Activated B cell treated with CpG ODN at 0.5 μM for 24 hours (primary cell): ENCODE measurements at regions not wholly inside any gene's neighbourhood (a gene's known extent, or its start where the extent isn't known, plus 50 kb on each side); places are given as distances from the start of the nearest gene placed in this dataset.

Experiments used
- ATAC-seq: fragments of 200-7000 bp; cut with Tn5 transposase; one replicate; pipeline ENCODE4 v1.10.0; 2021; ENCODE audit warnings: low read depth, mild to moderate bottlenecking, moderate library complexity
- CTCF ChIA-PET: fragments of 350-600 bp; sonication (Branson Sonifier 250); formaldehyde crosslinking; loops from one replicate; lab custom pipeline; 2021; ENCODE audit warnings: antibody characterized with exemption; lab: Charles Lee
- POLR2A ChIA-PET: fragments of 350-600 bp; sonication (Branson Sonifier 250); formaldehyde crosslinking; loops from one replicate; lab custom pipeline; 2021; ENCODE audit warnings: antibody characterized with exemption; lab: Charles Lee
- DNase-seq: peaks from one replicate; pipeline ENCODE4 v3.0.0; 2022
- H3K27ac Mint-ChIP-seq: one replicate; pipeline ENCODE4 v1.8.0; 2020; ENCODE audit warnings: mixed read lengths
- H3K27me3 Mint-ChIP-seq: one replicate; pipeline ENCODE4 v1.8.0; 2021; ENCODE audit warnings: mixed read lengths
- H3K36me3 Mint-ChIP-seq: one replicate; pipeline ENCODE4 v1.8.0; 2021; ENCODE audit warnings: low read depth, mixed read lengths
- H3K4me1 Mint-ChIP-seq: one replicate; pipeline ENCODE4 v1.8.0; 2021; ENCODE audit warnings: mixed read lengths
- H3K4me3 Mint-ChIP-seq: one replicate; pipeline ENCODE4 v1.8.0; 2020; ENCODE audit warnings: mild to moderate bottlenecking, mixed read lengths
- H3K9me3 Mint-ChIP-seq: one replicate; pipeline ENCODE4 v1.8.0; 2020; ENCODE audit warnings: mixed read lengths
- CTCF ChIP-seq: fragments of 200-600 bp; IDR thresholded peaks from one replicate; pipeline ENCODE4 v1.8.0; 2022; ENCODE audit warnings: antibody characterized with exemption, mild to moderate bottlenecking
- intact Hi-C: fragments of 100-400 bp; cut with micrococcal nuclease; formaldehyde crosslinking; loops from one replicate; pipeline ENCODE4 v1.15.1; 2024

GRCh38 chr12:45559537-45559936 is 170.0 kb upstream of the ARID2 start:
- no peak for TF ChIP-seq CTCF
- POLR2A ChIA-PET: no interaction called here
- Mint-ChIP-seq H3K4me1 (no peaks in the 10 kb centered on the region), H3K9me3 (peaks cover 7% of the 10 kb centered on the region), H3K27ac (no peak overlapping the region), H3K4me3 (no peak overlapping the region), H3K36me3 (no peaks in the 10 kb centered on the region), H3K27me3 (no peaks in the 10 kb centered on the region)
- DNase-seq (no peak), ATAC-seq (no peak)
- CTCF ChIA-PET: no interaction called here
- intact Hi-C loops: no loop called here

- peaks cover 7% of the 10 kb centered on the region for H3K9me3 Mint-ChIP-seq
- no peaks in the 10 kb centered on the region for H3K36me3 Mint-ChIP-seq
- ATAC-seq: no peak
- no peaks in the 10 kb centered on the region for H3K4me1 Mint-ChIP-seq
- no peaks in the 10 kb centered on the region for H3K27me3 Mint-ChIP-seq
- CTCF ChIA-PET: no interaction called here
- no peak overlapping the region for H3K4me3 Mint-ChIP-seq
- no peak for DNase-seq
- no peak overlapping the region for H3K27ac Mint-ChIP-seq
- POLR2A ChIA-PET: no interaction called here
- intact Hi-C loops: no loop called here
- no peak for TF ChIP-seq CTCF
Observed at GRCh38 chr12:45560689-45561088, 168.8 kb upstream of the ARID2 start.

GRCh38 chr12:45561488-45561887 is 168.0 kb upstream of the ARID2 start:
- Mint-ChIP-seq H3K9me3 (peaks cover 7% of the 10 kb centered on the region), H3K4me3 (no peak overlapping the region), H3K36me3 (no peaks in the 10 kb centered on the region), H3K27ac (peak overlapping the region; percentile 50), H3K27me3 (no peaks in the 10 kb centered on the region), H3K4me1 (no peaks in the 10 kb centered on the region)
- intact Hi-C loops: no loop called here
- no peak for ATAC-seq
- no peak for TF ChIP-seq CTCF
- DNase-seq: no peak
- ChIA-PET CTCF (no interaction called here), POLR2A (no interaction called here)

- H3K4me1 Mint-ChIP-seq: no peaks in the 10 kb centered on the region
- H3K27me3 Mint-ChIP-seq: no peaks in the 10 kb centered on the region
- ATAC-seq (no peak), DNase-seq (no peak)
- H3K4me3 Mint-ChIP-seq: no peak overlapping the region
- H3K36me3 Mint-ChIP-seq: no peaks in the 10 kb centered on the region
- intact Hi-C loops: no loop called here
- H3K27ac Mint-ChIP-seq: no peak overlapping the region
- TF ChIP-seq CTCF: no peak
- CTCF ChIA-PET: no interaction called here
- POLR2A ChIA-PET: no interaction called here
- H3K9me3 Mint-ChIP-seq: peaks cover 4% of the 10 kb centered on the region
Observed at GRCh38 chr12:45565590-45565989, 163.9 kb upstream of the ARID2 start.

GRCh38 chr12:45566257-45566656 is 163.2 kb upstream of the ARID2 start:
- ATAC-seq: no peak
- POLR2A ChIA-PET: no interaction called here
- CTCF ChIA-PET: interaction anchor here (1.7 kb wide), 1 partner anchor 22 kb away, joined by 5 read pairs; no protein-coding TSS in a partner anchor
- no peak for DNase-seq
- no peak overlapping the region for H3K4me3 Mint-ChIP-seq
- TF ChIP-seq CTCF: no peak
- no peak overlapping the region for H3K27ac Mint-ChIP-seq
- H3K4me1 Mint-ChIP-seq: no peaks in the 10 kb centered on the region
- peaks cover 4% of the 10 kb centered on the region for H3K9me3 Mint-ChIP-seq
- no peaks in the 10 kb centered on the region for H3K27me3 Mint-ChIP-seq
- intact Hi-C loops: no loop called here
- no peaks in the 10 kb centered on the region for H3K36me3 Mint-ChIP-seq
